ENCODE measurements at regions not wholly inside any gene's neighbourhood (a gene's known extent, or its start where the extent isn't known, plus 50 kb on each side); places are given as distances from the start of the nearest gene placed in this dataset.

- DNase-seq (ENCODE audit: low spot score): peak; percentile 75
Measured at GRCh38 chr12:114903083-114903691, 219.2 kb upstream of the TBX3 start.

- no peak for DNase-seq (ENCODE audit: low spot score)
Measured at GRCh38 chr12:114902665-114903064, 218.7 kb upstream of the TBX3 start.

GRCh38 chr12:114901316-114901715, 217.3 kb upstream of the TBX3 start:
- no peak for DNase-seq (ENCODE audit: low spot score)

- DNase-seq (ENCODE audit: low spot score): no peak
Measured at GRCh38 chr12:114898159-114898558, 214.2 kb upstream of the TBX3 start.

- no peak for DNase-seq (ENCODE audit: low spot score)
Measured at GRCh38 chr12:114895827-114896226, 211.9 kb upstream of the TBX3 start.

- DNase-seq (ENCODE audit: low spot score): no peak
Measured at GRCh38 chr12:114895081-114895480, 211.1 kb upstream of the TBX3 start.

GRCh38 chr12:114894076-114894475, 210.1 kb upstream of the TBX3 start:
- DNase-seq (ENCODE audit: low spot score): no peak

- no peak for DNase-seq (ENCODE audit: low spot score)
Measured at GRCh38 chr12:114888928-114889584, 205.1 kb upstream of the TBX3 start.

- DNase-seq (ENCODE audit: low spot score): no peak
Measured at GRCh38 chr12:114888448-114888847, 204.5 kb upstream of the TBX3 start.

- DNase-seq (ENCODE audit: low spot score): no peak
Measured at GRCh38 chr12:114885501-114885900, 201.5 kb upstream of the TBX3 start.

- DNase-seq (ENCODE audit: low spot score): no peak
Measured at GRCh38 chr12:114884575-114884974, 200.6 kb upstream of the TBX3 start.

GRCh38 chr12:114882083-114882482, 198.1 kb upstream of the TBX3 start:
- DNase-seq (ENCODE audit: low spot score): no peak

GRCh38 chr12:114879354-114879753, 195.4 kb upstream of the TBX3 start:
- no peak for DNase-seq (ENCODE audit: low spot score)

GRCh38 chr12:114878781-114879180, 194.8 kb upstream of the TBX3 start:
- DNase-seq (ENCODE audit: low spot score): no peak

- no peak for DNase-seq (ENCODE audit: low spot score)
Measured at GRCh38 chr12:114876968-114877680, 193.1 kb upstream of the TBX3 start.

- DNase-seq (ENCODE audit: low spot score): no peak
Measured at GRCh38 chr12:114875313-114875712, 191.3 kb upstream of the TBX3 start.

- no peak for DNase-seq (ENCODE audit: low spot score)
Measured at GRCh38 chr12:114873656-114874055, 189.7 kb upstream of the TBX3 start.

GRCh38 chr12:114868995-114869834, 185.2 kb upstream of the TBX3 start:
- peak; percentile 77 for DNase-seq (ENCODE audit: low spot score)

GRCh38 chr12:114866331-114866730, 182.4 kb upstream of the TBX3 start:
- no peak for DNase-seq (ENCODE audit: low spot score)

- DNase-seq (ENCODE audit: low spot score): no peak
Measured at GRCh38 chr12:114864837-114865551, 181.0 kb upstream of the TBX3 start.

- no peak for DNase-seq (ENCODE audit: low spot score)
Measured at GRCh38 chr12:114863911-114864310, 179.9 kb upstream of the TBX3 start.

GRCh38 chr12:114860969-114861368, 177.0 kb upstream of the TBX3 start:
- DNase-seq (ENCODE audit: low spot score): no peak

Data from AG20443 (cell line).